ENCODE measurements at regions not wholly inside any gene's neighbourhood (a gene's known extent, or its start where the extent isn't known, plus 50 kb on each side); places are given as distances from the start of the nearest gene placed in this dataset.

- Histone ChIP-seq H3K4me1 (ENCODE audit: control insufficient read depth in 1 of 2, insufficient read depth in 1 of 2, low read depth in 1 of 2, low read length in 1 of 2) (no peaks in the 10 kb centered on the region), H3K36me3 (no peaks in the 10 kb centered on the region), H3K27me3 (no peaks in the 10 kb centered on the region), H3K27ac (no peak overlapping the region), H3K4me3 (ENCODE audit: low read depth in 1 of 2, low read length in 1 of 2) (no peak overlapping the region), H3K9me3 (no peaks in the 10 kb centered on the region)
- TF ChIP-seq, protein P1, sequence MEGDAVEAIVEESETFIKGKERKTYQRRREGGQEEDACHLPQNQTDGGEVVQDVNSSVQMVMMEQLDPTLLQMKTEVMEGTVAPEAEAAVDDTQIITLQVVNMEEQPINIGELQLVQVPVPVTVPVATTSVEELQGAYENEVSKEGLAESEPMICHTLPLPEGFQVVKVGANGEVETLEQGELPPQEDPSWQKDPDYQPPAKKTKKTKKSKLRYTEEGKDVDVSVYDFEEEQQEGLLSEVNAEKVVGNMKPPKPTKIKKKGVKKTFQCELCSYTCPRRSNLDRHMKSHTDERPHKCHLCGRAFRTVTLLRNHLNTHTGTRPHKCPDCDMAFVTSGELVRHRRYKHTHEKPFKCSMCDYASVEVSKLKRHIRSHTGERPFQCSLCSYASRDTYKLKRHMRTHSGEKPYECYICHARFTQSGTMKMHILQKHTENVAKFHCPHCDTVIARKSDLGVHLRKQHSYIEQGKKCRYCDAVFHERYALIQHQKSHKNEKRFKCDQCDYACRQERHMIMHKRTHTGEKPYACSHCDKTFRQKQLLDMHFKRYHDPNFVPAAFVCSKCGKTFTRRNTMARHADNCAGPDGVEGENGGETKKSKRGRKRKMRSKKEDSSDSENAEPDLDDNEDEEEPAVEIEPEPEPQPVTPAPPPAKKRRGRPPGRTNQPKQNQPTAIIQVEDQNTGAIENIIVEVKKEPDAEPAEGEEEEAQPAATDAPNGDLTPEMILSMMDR (IDR thresholded peaks at IDR 0.05), result no peak
Measured at GRCh38 chr14:84456946-84457345, 1073.0 kb upstream of the FLRT2 start.

DNA sequence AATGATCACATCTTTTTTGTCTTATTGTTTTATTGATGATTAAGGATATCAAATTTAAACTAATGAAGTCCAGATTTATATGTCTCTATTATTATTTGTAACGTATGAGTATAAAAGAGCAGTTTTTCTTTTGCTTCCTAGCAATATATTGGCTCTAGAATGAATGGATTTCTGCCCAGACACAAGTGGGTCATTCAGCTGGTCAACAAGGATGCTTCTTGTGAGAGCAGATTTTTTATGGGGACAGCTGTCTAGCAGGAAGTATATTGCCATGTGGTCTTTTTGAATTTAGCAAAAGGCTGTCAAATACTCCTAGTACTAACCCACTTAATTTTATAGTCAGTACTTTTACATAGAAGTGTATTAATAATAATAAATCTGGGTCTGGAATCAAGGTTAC is 1071.1 kb upstream of the FLRT2 start:
- TF ChIP-seq, protein P1 (IDR thresholded peaks at IDR 0.05), result no peak
- Histone ChIP-seq H3K4me1 (ENCODE audit: control insufficient read depth in 1 of 2, insufficient read depth in 1 of 2, low read depth in 1 of 2, low read length in 1 of 2) (no peaks in the 10 kb centered on the region), H3K36me3 (no peaks in the 10 kb centered on the region), H3K4me3 (ENCODE audit: low read depth in 1 of 2, low read length in 1 of 2) (no peak overlapping the region), H3K27ac (no peak overlapping the region), H3K9me3 (no peaks in the 10 kb centered on the region), H3K27me3 (no peaks in the 10 kb centered on the region)

DNA sequence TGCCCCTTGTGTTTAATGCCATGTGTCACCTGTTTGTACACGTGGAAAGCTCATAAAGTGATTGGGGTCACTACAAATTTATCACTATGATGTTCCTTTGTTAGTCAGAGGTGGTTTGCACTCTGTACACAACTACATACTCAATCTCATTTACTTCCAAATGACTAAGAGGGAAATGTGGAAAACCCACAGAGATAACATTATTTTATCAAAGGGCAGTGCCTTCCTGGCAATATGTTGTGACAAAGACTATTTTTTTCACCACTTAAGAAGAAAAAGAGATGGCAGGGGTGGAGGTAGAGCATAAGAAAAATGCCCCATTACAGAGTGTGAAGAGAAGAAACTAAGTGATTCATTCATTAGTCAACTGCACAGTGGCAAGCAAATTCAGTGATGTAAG is 1064.1 kb upstream of the FLRT2 start:
- TF ChIP-seq, protein P1 (IDR thresholded peaks at IDR 0.05), result no peak
- Histone ChIP-seq H3K27me3 (no peaks in the 10 kb centered on the region), H3K27ac (no peak overlapping the region), H3K36me3 (no peaks in the 10 kb centered on the region), H3K4me1 (ENCODE audit: control insufficient read depth in 1 of 2, insufficient read depth in 1 of 2, low read depth in 1 of 2, low read length in 1 of 2) (no peaks in the 10 kb centered on the region), H3K9me3 (no peaks in the 10 kb centered on the region), H3K4me3 (ENCODE audit: low read depth in 1 of 2, low read length in 1 of 2) (no peak overlapping the region)

DNA sequence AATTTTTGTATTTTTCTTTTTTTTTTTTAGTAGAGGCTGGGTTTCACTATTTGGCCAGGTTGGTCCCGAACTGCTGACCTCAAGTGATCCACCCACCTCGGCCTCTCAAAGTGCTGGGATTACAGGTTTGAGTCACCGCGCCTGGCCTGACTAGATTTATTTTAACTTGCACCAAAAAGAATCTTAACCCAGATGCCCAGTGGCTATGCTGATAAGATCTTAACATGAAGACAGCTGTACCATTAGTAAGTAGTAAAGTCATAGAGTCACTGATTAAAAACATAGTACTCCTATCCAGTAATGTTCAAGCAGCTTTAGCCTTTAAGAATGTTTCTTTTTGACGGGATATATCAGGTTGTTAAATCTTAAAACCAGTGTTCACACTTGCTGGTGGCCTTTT is 1061.8 kb upstream of the FLRT2 start:
- TF ChIP-seq, protein P1 (IDR thresholded peaks at IDR 0.05), result no peak
- no peaks in the 10 kb centered on the region for H3K9me3 ChIP-seq
- H3K36me3 ChIP-seq, result no peaks in the 10 kb centered on the region
- no peaks in the 10 kb centered on the region for H3K27me3 ChIP-seq
- no peaks in the 10 kb centered on the region for H3K4me1 ChIP-seq (ENCODE audit: control insufficient read depth in 1 of 2, insufficient read depth in 1 of 2, low read depth in 1 of 2, low read length in 1 of 2)
- H3K27ac ChIP-seq, result no peak overlapping the region
- no peak overlapping the region for H3K4me3 ChIP-seq (ENCODE audit: low read depth in 1 of 2, low read length in 1 of 2)

DNA sequence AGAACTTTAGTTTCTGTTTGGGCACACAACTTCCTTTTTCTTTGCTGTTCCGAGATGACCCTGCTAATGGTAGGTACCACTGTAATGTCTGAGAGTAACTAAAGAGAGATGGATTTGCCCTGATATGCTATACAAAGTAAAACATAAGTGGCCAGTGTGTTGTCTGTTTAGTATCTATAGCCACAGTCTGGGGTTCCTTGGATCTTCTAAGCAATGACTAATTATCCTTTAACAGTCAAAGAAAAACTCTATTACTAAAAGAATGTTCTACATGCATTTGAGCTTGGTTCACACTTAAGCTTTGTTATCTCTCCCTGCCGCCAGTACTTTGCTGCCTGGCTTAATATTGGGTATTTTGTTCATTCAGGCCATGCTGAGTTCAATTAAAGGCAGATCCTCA is 1051.9 kb upstream of the FLRT2 start:
- no peaks in the 10 kb centered on the region for H3K4me1 ChIP-seq (ENCODE audit: control insufficient read depth in 1 of 2, insufficient read depth in 1 of 2, low read depth in 1 of 2, low read length in 1 of 2)
- TF ChIP-seq, protein P1 (IDR thresholded peaks at IDR 0.05), result no peak
- no peak overlapping the region for H3K27ac ChIP-seq
- no peaks in the 10 kb centered on the region for H3K36me3 ChIP-seq
- no peak overlapping the region for H3K4me3 ChIP-seq (ENCODE audit: low read depth in 1 of 2, low read length in 1 of 2)
- H3K9me3 ChIP-seq, result no peaks in the 10 kb centered on the region
- no peaks in the 10 kb centered on the region for H3K27me3 ChIP-seq
